ENCODE measurements at regions not wholly inside any gene's neighbourhood (a gene's known extent, or its start where the extent isn't known, plus 50 kb on each side); places are given as distances from the start of the nearest gene placed in this dataset.

- TF ChIP-seq CTCF (IDR thresholded peaks at IDR 0.05) (no peak), EP300 (IDR thresholded peaks at IDR 0.05) (no peak)
Observed at GRCh38 chr2:16303273-16303577, 362.4 kb downstream of the CYRIA start.
